ENCODE measurements at regions not wholly inside any gene's neighbourhood (a gene's known extent, or its start where the extent isn't known, plus 50 kb on each side); places are given as distances from the start of the nearest gene placed in this dataset.

DNA sequence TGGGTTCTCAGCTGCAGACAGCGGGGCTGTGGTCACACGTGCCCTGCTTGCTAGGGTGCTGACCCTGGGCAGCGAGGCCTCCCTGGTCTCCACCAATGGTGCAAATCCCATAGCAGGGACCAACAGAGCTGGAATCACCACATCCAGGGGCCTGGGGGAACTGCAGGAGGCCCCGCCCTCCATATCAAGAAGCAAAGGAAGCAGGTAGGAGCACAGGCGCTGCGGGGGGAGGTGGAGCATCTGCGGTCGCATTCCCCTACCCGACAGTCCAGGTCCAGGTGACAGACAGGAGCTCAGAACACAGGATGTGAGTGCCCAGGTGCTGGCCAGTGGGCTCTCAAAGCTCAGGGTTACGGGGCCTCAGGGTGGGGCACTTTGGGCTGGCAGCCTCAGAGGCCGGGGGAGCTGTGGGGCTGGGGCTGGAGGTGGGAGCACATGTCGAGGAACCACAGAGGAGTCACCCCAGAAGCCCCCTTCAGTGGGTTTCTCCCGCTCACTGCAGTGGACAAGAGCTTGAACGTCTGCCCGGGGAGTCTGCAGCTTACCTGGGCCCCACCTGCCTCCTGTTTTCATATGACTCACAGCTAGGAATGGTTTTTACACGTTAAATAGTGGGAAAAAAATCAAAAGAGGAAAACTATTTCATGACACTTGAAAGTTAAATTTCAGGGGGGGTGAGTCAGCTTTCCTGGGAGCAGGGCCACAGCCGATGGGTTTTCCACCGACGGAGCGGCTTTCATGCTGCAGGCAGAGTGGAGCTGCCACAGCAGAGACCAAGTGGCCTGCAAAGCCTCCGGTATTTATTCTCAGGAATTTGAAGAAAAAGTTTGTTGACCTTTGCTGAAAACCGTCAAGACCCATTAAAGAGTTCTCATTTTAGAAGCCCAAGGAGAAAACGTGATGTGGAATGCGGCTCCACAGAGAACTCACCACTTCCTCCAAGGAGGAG lies 148.7 kb upstream of the PPP2R2D start:
- TF ChIP-seq, protein P1, sequence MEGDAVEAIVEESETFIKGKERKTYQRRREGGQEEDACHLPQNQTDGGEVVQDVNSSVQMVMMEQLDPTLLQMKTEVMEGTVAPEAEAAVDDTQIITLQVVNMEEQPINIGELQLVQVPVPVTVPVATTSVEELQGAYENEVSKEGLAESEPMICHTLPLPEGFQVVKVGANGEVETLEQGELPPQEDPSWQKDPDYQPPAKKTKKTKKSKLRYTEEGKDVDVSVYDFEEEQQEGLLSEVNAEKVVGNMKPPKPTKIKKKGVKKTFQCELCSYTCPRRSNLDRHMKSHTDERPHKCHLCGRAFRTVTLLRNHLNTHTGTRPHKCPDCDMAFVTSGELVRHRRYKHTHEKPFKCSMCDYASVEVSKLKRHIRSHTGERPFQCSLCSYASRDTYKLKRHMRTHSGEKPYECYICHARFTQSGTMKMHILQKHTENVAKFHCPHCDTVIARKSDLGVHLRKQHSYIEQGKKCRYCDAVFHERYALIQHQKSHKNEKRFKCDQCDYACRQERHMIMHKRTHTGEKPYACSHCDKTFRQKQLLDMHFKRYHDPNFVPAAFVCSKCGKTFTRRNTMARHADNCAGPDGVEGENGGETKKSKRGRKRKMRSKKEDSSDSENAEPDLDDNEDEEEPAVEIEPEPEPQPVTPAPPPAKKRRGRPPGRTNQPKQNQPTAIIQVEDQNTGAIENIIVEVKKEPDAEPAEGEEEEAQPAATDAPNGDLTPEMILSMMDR (CRISPR knock-in tag; IDR thresholded peaks at IDR 0.05), result no peak
- TF ChIP-seq SIN3B (IDR thresholded peaks at IDR 0.05; ENCODE audit: low read length) (no peak), YY1 (IDR thresholded peaks at IDR 0.05; ENCODE audit: insufficient read depth, insufficient replicate concordance, low read depth, low read length) (no peak), ZBTB21 (CRISPR knock-in tag; IDR thresholded peaks at IDR 0.05) (no peak), ZNF124 (CRISPR knock-in tag; IDR thresholded peaks at IDR 0.05) (no peak)
- TF ChIP-seq, protein P2, sequence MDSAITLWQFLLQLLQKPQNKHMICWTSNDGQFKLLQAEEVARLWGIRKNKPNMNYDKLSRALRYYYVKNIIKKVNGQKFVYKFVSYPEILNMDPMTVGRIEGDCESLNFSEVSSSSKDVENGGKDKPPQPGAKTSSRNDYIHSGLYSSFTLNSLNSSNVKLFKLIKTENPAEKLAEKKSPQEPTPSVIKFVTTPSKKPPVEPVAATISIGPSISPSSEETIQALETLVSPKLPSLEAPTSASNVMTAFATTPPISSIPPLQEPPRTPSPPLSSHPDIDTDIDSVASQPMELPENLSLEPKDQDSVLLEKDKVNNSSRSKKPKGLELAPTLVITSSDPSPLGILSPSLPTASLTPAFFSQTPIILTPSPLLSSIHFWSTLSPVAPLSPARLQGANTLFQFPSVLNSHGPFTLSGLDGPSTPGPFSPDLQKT (CRISPR knock-in tag; IDR thresholded peaks at IDR 0.05; ENCODE audit: borderline replicate concordance), result no peak
- TF ChIP-seq, protein P3, sequence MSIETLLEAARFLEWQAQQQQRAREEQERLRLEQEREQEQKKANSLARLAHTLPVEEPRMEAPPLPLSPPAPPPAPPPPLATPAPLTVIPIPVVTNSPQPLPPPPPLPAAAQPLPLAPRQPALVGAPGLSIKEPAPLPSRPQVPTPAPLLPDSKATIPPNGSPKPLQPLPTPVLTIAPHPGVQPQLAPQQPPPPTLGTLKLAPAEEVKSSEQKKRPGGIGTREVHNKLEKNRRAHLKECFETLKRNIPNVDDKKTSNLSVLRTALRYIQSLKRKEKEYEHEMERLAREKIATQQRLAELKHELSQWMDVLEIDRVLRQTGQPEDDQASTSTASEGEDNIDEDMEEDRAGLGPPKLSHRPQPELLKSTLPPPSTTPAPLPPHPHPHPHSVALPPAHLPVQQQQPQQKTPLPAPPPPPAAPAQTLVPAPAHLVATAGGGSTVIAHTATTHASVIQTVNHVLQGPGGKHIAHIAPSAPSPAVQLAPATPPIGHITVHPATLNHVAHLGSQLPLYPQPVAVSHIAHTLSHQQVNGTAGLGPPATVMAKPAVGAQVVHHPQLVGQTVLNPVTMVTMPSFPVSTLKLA (IDR thresholded peaks at IDR 0.05), result no peak
